ENCODE measurements at regions not wholly inside any gene's neighbourhood (a gene's known extent, or its start where the extent isn't known, plus 50 kb on each side); places are given as distances from the start of the nearest gene placed in this dataset.

DNA sequence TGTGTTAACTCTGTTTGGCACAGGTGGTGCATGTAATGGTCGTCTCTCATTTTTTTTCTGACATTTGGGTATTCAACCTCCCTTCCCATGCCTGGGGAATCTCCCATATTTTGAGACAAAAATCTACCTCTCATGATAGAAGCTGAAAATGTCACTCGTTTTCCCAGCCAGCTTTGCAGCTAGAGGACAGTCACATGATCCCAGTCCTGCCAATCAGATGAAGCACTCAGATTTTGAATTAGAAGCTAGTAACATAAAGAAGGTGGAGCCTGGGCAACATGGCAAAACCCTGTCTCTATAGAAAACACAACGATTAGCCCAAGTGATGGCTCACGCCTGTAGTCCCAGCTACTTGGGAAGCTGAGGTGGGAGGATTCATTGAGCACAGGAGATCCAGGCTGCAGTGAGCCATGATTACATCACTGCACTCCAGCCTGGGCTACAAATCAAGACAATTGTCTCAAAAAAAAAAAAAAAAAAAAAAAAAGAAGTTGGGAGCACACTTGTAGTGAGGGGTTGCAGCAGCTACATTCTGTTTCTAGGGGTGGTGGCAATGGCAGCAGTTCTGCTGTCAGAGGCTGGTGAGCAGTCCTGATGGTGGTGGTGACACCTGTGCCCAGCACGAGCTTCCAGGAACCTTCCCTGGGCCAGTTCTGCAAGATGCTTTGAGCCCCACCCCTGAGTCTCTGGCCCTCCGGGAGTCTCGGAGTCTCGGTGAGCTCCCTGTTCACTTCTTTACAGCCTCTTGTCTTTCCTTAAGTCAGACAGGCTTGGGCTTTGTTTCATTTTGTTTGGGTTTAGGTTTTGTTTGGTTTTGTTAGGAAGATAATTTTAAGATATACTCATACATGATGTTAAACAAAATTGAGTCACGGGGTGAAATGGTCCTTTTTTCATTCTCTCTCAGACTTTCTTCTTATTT, 94.1 kb upstream of the KCNG1 start:
- TF ChIP-seq PTBP1 (IDR thresholded peaks at IDR 0.05; ENCODE audit: low read depth, low read length), result no peak
- no peak for TF ChIP-seq CBX3 (IDR thresholded peaks at IDR 0.05; ENCODE audit: borderline replicate concordance in 1 of 2, low read length in 2 of 2)
- no peak for TF ChIP-seq RBBP5 (IDR thresholded peaks at IDR 0.05; ENCODE audit: borderline replicate concordance, insufficient read depth, low read length, poor library complexity, severe bottlenecking)
- TF ChIP-seq ZNF76 (CRISPR knock-in tag; IDR thresholded peaks at IDR 0.05; ENCODE audit: borderline replicate concordance), result no peak
- TF ChIP-seq NR2F6 (CRISPR knock-in tag; IDR thresholded peaks at IDR 0.05), result no peak
- TF ChIP-seq ZNF121 (CRISPR knock-in tag; conservative IDR thresholded peaks at IDR 0.05), result no peak

All from K562 (cell line).